ENCODE measurements at regions not wholly inside any gene's neighbourhood (a gene's known extent, or its start where the extent isn't known, plus 50 kb on each side); places are given as distances from the start of the nearest gene placed in this dataset.
"Not testable (repeated sequence)": the region's sequence is repeated elsewhere in the genome, so short reads cannot be mapped to it uniquely, and the experiment has no call there.

DNA sequence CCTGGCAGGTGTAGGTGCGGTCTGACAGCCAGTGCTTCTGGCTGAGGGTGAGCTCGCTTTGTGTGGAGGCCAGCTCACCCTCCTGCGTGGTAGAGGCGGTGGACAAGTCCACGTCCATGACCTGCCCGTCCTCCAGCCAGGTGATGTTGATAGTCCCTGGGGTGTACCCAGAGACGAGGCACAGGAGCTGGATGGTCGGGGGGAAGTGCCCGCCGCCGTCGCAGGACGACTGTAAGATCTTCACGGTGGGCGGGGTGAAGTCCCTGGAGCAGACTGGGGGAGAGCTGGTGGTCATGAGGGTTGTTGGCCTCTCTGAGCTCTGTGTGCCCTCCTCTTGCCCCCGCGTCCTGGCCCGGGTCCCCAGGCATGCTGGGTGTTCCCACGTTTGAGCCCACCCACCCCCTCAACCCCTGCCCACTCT, 74.6 kb downstream of the TMEM121 start:
- in situ Hi-C loops (cut with MboI; ENCODE audit: low sequenced_read_pairs), result no loop called here

DNA sequence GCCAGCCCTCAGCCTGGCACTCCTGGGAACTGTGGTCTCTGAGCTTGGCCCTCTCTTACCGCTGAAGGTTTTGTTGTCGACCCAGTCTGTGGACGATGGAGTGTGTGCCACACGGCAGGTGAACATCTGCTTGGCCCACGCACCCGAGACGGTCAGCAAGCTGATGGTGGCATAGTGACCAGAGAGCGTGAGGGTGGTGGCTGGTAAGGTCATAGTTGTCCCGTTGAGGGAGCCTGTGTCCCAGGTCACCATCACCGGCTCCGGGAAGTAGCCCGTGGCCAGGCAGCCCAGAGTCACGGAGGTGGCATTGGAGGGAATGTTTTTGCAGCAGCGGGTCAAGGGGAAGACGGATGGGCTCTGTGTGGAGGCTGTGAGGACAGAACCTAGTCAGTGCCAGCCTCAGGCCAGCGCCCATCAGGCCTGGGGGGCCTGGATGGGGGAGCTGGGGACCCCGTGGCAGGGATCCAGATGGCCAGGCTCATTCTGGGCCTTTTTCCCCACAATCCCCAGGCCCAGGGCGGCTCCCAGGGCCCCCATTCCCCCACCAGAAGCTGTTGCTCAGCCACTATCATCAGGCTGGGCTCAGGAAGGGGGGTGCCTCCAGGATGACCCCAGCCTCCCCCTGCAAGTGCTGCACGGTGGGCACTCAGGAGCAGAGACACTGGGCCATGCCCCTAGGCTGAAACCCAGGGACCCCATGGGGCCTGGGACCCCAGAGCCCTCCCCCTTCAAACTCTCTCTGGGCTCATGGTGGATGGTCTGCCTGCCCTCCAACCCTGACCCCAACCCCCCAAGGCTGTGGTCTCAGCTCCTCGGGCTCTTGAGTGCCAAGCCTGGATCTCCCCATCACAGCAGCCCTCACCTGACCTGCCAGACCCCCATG, 75.2 kb downstream of the TMEM121 start:
- in situ Hi-C loops (cut with MboI; ENCODE audit: low sequenced_read_pairs), result no loop called here

DNA sequence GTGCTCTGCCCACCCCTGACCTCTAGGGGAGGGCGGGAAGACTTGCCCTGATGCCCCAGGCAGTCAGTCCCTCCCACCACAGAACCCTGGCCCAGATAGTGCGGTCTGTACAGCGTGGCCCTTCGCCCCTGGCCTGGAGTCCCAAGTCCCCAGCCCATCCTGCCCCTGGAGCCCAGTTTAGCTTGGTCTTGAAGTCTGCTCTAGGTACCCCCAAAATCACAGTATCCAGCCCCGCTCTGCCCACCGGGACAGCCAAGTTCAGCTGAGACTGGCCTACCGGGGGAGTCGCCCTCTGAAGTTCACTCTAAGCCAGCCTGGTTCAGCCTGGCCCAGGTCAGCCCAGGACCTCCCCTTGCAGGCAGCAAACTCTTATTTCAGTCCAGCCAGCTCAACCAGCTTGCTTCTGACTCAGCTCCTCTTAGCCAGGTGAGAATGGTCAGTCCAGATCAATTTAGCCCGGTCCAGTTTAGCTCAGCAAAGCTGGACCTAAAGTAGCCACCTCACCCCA, 75.9 kb downstream of the TMEM121 start:
- in situ Hi-C loops (cut with MboI; ENCODE audit: low sequenced_read_pairs), result no loop called here

DNA sequence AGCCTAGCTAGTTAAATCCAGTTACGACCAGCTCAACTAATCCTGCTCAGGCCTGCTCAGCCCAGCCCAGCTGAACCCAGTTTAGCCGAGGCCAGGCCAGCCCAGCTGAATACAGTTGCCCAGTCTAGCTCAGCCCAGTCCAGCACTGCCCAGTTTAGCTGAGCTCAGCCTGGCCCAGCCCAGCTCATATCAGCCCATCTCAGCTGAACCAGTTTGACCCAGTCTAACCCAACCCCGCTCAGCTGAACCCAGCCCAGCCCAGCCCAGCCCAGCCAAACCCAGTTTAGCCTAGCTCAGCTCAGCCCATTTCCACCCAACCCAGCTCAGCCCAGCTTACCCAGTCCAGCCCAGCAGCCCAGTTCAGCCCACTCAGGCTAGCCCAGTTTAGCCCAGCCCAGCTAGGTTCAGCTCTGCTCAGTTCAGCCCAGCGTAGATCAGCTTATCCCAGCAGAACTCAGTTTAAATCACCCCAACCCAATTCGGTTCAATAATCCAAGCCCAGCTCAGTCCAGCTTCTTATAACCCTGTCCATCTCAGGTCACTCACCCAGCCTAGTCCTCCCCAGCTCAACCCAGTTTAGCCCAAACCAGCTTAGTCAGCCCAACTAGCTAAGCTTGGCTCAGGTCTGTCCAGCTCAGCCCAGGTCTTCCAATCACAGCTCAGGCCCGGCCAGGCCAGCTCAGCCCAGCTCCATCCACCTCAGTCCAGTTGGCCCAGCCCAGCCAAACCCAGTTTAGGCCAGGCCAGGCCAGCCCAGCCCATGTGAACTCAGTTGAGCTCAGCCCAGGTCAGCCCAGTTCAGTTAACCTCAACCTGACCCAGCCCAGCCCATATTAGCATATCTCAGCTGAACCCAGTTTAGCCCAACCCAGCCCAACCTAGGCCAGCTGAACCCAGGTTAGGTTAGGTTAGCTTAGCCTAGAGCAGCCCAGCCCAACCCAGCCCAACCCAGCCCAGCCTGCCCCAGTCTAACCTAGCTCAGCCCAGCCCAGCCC, 76.7 kb downstream of the TMEM121 start:
- in situ Hi-C loops (cut with MboI; ENCODE audit: low sequenced_read_pairs), result no loop called here

DNA sequence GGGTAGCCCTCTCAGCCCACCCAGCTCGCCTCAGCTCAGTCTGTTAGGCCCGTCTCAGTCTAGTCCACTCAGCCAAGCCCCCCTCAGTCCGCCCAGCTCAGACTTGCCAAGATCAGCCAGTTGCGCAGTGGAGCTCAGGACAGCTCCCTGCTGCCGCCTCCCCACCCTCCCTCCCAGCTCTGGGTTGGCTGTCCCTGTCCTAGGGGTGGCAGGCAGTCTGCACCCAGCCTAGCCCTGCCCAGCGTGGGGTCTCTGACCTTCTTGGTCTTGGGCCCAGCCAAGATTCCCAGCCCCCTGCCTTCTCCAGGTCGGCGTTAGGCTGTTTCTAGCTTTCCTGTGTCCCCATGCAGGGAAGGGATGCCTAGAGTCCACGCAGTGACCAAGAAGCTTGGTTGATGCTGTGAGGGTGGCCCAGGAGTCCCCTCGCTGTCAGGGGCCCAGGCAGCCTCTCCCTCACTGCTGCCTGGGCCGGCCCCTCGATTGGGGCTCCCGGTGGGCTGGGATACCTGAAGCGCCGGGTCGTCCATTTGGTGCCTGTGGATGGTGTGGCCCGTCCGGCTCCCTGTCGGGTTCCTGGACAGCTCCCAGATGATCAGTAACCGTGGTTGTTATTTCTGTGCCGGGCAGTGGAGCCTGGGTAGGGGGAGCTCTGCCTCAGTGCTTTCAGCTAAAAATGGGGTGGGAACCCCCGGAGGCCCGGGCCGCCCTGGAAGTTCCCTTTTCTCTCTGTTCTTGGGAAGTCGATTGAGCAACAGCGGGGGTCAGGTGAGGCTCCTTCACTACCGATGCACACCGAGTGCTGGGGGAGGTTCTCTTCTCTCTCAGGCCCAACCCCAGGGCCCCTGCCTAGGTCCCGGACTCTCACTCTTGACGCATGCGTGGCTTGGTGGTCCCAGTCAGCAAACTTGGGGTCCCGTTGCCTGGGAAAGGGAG, 78.4 kb downstream of the TMEM121 start:
- in situ Hi-C loops (cut with MboI; ENCODE audit: low sequenced_read_pairs), result not testable (repeated sequence)

DNA sequence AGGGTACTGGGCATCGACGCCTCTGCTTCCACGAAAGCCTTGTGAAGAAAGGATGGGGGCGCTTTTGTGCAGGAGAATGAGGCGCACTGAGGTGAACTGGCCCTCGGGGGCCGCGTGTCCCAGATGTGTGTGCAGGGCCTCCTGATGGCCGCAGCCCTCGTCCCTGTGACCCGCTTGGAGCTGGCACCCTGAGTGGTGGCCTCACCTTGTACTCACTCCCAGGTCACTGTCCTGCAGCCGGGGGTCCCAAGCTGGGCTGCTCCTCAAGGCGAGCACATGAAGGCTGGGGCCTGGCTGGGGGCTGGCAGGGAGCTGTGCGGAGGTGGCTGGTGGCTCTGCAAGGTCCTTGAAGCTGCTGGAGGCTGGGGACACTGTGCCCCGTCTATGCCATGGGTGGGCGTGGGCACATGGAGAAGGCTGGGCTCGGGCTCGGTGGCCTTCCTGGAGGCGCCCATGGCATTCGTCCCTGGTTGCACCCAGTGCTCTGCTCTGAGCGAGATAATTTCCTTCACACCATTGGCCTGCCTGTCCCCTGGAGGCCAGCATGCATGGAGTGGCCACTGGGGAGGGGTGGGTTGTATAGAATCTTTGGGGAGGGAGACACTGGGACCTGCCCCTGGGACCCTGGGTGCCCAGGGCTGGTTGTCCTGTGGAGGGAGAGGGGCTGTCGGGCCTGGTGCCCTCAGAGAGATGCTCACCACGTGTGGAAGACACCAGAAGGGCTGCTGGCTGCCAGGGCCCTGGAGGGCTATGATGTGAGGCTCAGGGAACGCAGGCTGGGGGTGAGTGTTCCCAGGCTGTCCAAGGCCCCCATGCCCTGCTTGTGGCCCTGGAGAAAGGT, 79.3 kb downstream of the TMEM121 start:
- in situ Hi-C loops (cut with MboI; ENCODE audit: low sequenced_read_pairs), result no loop called here

DNA sequence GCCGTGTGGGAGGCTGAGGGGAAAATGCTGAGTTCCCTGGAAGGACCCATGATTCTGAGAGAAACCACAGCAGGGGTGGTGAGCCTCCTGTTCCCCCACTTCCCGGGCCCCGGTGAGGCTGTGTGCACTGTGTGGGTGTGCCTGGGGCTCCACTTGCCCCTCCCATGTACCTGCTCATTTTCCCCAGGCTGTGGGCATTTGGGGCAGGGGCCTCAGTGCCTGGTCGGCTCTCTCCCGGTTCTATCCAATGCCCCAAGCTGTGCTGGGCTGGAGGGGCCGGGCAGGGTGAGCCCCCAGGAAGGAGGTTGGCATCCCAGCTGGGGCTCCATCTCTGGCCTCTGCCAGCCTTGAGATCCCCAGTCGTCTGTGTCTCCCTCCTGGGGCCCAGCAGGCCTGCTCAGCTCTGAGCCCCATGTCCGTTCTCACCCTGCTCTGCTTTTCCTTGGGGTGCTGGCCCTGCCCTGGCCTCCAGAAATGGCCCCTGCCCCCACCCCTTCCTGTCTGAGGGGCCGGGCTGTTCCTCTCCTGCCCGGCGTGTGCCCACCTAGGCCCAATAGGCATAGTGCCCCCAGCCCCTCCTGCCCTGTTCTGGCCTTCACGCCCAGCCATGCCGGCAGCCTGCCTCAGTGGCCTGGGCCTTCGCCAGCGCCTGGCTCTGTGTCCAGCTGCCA, 80.1 kb downstream of the TMEM121 start:
- in situ Hi-C loops (cut with MboI; ENCODE audit: low sequenced_read_pairs), result not testable (repeated sequence)

DNA sequence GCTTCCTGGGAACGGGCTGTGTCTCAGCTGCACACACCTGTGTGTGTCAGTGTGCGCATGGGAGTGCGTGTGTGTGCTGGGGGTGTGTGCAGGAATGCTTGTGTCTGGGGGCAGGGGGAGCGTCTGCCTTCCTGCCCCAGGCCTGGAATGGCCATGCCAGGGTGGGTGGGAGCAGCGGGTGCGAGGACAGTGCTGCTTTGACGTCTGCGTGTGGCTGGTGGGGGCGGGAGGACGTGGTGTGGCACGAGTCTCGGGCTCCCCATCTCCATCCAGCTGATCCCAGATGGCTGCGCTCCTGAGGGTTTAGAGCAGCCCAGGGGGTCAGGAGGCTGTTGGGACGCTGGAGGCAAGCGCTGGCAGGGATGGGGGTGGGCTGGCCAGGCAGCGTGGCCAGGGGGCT, 80.6 kb downstream of the TMEM121 start:
- in situ Hi-C loops (cut with MboI; ENCODE audit: low sequenced_read_pairs), result not testable (repeated sequence)

DNA sequence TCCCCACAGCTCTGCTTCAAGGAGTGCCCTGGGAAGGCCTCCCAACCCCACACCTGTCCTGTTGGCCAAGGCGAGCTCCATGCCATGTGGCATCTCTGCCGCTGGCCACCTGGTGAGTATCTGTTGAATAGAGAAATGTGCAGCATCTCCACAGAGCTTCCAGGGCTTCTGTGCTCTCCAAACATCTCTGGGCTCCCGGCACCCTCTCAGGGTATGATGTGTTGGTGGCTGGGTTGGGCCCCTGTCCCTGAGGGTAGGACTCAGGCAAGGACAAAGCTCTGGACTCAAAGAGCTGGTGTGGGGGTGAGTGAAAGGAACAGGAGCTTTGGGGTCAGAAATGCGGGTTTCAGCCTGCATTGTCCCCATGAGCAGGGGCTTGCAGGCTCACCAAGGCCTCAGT, 88.6 kb downstream of the TMEM121 start:
- in situ Hi-C loops (cut with MboI; ENCODE audit: low sequenced_read_pairs), result not testable (repeated sequence)

DNA sequence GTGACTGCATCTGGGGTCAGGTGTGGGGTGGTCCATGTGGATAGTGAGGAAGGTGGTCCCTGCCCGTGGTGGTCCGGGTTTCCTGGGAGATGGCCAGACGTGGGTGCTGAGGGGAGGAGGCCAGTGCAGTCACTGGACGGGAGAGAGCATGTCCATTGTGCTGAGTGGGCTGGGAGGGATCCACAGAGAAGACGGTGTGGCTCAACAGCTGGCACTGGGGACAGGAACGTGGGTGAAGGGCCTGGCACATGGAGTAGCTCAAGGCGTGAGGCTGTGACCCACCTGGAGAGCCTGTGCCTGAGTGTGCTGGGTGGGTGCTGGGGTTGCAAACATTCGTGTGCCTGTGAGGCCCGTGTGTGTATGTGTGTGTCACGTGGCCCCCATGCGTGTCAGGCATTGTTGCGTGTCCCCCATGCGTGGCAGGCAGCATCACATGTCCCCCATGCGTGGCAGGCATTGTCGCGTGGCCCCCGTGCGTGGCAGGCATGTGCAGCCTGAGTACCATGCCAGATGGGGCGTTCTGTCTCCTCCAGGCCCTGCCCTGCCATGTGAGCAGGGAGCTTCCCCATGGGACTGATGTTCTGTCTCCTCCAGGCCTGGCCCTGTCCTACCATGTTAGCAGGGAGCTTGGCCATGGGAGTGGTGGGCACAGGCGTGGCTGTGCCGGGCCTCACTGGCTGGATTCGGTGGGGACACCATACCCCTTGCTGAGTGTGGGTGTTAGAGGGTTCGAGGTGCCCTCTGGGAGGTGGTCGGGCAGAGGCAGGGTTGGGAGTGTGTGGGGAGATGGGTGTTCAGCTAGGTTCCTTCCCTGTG, 89.8 kb downstream of the TMEM121 start:
- in situ Hi-C loops (cut with MboI; ENCODE audit: low sequenced_read_pairs), result not testable (repeated sequence)

DNA sequence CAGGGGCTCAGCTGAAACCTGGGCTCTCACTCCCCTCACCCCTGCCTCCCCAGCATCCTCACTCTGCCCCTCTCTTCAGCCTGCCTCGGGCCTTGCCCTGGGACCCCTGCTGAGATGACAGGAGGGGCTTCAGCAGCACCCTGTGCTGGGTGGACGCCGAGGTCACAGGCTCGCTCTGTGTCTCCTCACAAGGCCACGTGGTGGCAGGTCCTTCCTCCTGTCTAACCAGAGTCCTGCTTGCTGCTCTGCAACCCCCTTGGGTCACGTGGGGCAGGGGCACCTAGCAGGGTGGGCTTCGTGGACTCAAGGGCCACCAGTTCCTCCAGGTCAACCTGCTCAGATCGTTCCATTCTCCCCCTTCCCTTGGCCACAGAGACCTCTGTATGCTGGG, 90.4 kb downstream of the TMEM121 start:
- in situ Hi-C loops (cut with MboI; ENCODE audit: low sequenced_read_pairs), result no loop called here

DNA sequence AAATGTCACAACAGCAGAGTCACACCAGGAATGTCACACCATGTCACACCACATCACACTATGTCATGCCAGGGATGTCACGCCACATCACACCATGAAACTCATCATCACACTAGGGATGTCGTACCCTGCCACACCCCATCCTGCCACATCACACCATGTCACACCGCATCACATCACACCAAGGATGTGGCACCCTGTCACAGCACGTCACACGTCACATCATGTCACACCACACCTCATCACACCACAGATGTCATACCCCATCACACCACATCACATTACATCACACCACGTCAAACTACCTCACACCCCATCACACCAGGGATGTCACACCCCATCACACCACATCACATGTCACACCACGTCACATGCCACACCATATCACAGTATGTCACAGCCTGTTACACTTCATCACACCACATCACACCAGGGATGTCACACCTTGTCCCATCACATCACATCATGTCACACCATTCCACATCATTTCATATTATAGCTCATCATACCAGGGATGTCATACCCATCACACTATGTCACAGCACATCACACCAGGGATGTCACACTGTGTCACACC, 90.9 kb downstream of the TMEM121 start:
- in situ Hi-C loops (cut with MboI; ENCODE audit: low sequenced_read_pairs), result no loop called here

DNA sequence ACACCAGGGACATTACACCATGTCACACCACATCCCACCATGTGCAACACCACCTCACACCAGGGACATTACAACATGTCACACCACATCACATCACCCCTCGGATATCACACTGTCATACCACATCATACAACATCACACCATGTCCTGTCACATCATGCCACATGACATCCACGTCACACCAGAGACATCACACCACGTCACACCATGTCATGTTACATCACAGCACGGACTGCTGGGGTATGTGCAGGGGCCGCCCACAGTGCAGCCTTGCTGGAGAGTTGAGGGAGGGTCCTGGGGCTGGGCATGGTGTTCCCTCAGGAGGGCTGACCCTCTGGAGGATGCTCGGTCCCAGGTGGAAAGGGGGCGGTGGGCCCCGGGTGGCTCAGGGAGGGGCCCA, 91.4 kb downstream of the TMEM121 start:
- in situ Hi-C loops (cut with MboI; ENCODE audit: low sequenced_read_pairs), result not testable (repeated sequence)

DNA sequence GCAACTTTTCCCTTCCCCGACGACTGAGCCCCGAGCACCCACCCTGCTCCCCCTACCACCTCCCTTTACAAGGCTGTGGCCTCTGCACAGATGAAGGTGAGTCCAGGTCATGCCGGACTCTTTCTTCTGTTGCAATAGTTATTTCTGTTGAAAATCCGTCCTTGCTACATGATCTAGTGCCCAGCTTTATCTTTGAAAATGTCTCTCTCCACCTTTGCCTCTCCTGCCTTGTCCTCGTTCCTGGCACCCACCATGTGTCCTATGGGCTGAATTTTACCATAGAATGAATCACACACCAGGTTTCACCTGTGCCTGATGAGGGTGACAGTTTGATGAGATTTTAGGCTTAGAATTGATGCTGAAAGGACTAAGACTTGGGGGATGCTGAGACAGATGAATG, 92.9 kb downstream of the TMEM121 start:
- in situ Hi-C loops (cut with MboI; ENCODE audit: low sequenced_read_pairs), result not testable (repeated sequence)

DNA sequence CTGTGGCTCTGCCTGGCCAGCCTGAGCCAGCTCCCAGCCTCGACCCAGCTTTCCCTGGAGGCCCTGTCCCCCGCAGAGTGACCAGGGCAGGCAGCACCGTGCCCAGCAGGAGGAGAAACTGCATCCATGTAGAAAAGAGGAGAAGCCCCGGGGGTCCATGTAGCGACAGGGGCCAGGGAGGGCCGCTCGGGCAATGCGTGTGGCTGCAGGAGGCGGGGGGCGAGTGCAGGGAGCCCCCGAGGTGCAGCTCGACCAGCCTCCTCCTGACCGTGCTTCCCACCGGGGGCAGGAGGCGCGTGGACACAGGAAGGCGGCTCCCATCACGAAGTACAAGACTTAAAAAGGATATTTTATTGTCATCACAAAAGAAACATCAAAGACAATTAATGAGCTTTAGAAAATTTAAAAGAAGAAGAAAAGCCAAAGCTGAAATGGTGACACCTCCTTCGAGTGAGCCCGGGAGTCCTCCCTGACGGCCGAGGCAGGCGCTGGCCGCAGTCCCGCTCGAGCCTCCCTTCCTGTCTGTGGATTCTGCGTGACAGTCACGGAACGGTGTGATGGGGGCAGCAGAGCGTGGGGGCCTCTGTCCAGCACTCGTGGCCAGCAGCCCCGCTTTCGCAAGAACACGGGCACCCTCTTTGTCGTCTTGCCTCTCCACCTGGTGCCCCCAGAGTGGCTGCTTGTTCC, 93.9 kb downstream of the TMEM121 start:
- in situ Hi-C loops (cut with MboI; ENCODE audit: low sequenced_read_pairs), result not testable (repeated sequence)

DNA sequence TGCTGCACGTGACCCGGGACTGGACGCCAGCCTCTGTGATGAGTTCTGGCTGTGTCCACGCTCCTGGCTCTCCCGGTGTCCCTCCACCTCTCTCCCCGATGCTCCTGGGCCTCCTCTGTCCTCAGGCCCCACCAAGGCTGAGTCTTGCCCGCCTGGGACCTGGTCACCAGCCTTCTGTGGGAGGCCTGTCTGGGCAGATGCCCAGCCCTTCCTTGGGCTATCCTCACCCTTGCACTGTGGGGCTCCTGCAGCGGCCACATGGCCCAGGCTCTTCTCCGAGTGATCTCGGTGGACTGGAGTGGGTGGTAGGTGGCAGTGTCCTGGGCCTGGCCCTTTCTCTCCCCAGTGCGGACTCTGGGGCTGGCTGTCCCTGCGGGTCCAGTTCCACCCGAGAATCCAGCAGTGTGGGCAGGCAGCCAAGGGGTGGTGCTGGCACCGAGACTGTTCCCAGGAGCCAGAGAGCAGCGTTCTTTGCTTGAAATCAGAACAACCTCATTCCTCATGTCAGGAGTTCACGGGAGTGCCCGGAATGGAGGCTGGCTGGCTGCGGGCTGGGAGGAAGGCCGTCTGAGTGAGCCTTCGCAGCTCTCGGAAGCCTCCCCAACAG, 94.6 kb downstream of the TMEM121 start:
- in situ Hi-C loops (cut with MboI; ENCODE audit: low sequenced_read_pairs), result not testable (repeated sequence)

All from HL-60/S4 (cell line).